Liver (tissue), 8 donors: ENCODE measurements at regions not wholly inside any gene's neighbourhood (a gene's known extent, or its start where the extent isn't known, plus 50 kb on each side); places are given as distances from the start of the nearest gene placed in this dataset.

Experiments used
- DNase-seq: peaks from one replicate; pipeline ENCODE4 v3.0.0-alpha.2; 2017; ENCODE audit warnings: low spot score
- H3K27ac ChIP-seq, 2 donors: one replicate each; pipeline ENCODE4 v1.7.0; 2013; ENCODE audit warnings: inconsistent platforms in 2 of 2, low read length in 2 of 2, control low read depth in 1 of 2, low read depth in 1 of 2, mild to moderate bottlenecking in 1 of 2
- H3K27me3 ChIP-seq, 4 donors: one replicate each; pipeline versions ENCODE4 v1.6.1 to v1.7.0; 2013; ENCODE audit warnings: low read length in 3 of 4, inconsistent platforms in 1 of 4, mild to moderate bottlenecking in 1 of 4, moderate library complexity in 1 of 4; ENCODE audit not compliant: control insufficient read depth in 4 of 4, insufficient read depth in 4 of 4
- H3K36me3 ChIP-seq, 4 donors: one replicate each; pipeline versions ENCODE4 v1.6.1 to v1.7.0; 2013; ENCODE audit warnings: low read length in 3 of 4, mild to moderate bottlenecking in 3 of 4, low read depth in 1 of 4, moderate library complexity in 1 of 4; ENCODE audit not compliant: control insufficient read depth in 4 of 4, insufficient read depth in 3 of 4
- H3K4me1 ChIP-seq, 4 donors: one replicate each; pipeline versions ENCODE4 v1.6.1 to v1.7.0; 2013; ENCODE audit warnings: low read length in 3 of 4, mild to moderate bottlenecking in 3 of 4, moderate library complexity in 1 of 4; ENCODE audit not compliant: control insufficient read depth in 4 of 4, insufficient read depth in 4 of 4
- H3K4me3 ChIP-seq, 3 donors: one replicate each; pipeline versions ENCODE4 v1.6.1 to v1.7.0; 2013; ENCODE audit warnings: low read length in 3 of 3, control low read depth in 1 of 3, low read depth in 1 of 3, mild to moderate bottlenecking in 1 of 3
- H3K9ac ChIP-seq, 2 donors: one replicate each; pipeline ENCODE4 v1.7.0; 2013; ENCODE audit warnings: low read length in 2 of 2, mild to moderate bottlenecking in 2 of 2, moderate library complexity in 2 of 2, control low read depth in 1 of 2, low read depth in 1 of 2
- H3K9me3 ChIP-seq, 4 donors: one replicate each; pipeline versions ENCODE4 v1.6.1 to v1.7.0; 2013; ENCODE audit warnings: low read length in 3 of 4; ENCODE audit not compliant: control insufficient read depth in 4 of 4
- ATF3 ChIP-seq: IDR thresholded peaks from 2 replicates; pipeline ENCODE4 v1.6.1; 2016; ENCODE audit warnings: antibody characterized with exemption
- CTCF ChIP-seq: fragments of 150-350 bp; IDR thresholded peaks from 2 replicates; pipeline ENCODE4 v1.5.1; 2017; ENCODE audit warnings: improper control_type of control experiment, low read depth, low read length; ENCODE audit not compliant: missing input control
- EGR1 ChIP-seq, 2 donors: IDR thresholded peaks; 2 replicates each; pipeline ENCODE4 v1.6.1; 2016 to 2018; ENCODE audit warnings: antibody characterized with exemption in 2 of 2, low read depth in 2 of 2
- FOXA1 ChIP-seq: IDR thresholded peaks from 2 replicates; pipeline ENCODE4 v1.6.1; 2016; ENCODE audit warnings: antibody characterized with exemption
- FOXA2 ChIP-seq: IDR thresholded peaks from 2 replicates; pipeline ENCODE4 v1.6.1; 2016; ENCODE audit warnings: antibody characterized with exemption
- GABPA ChIP-seq, 2 donors: IDR thresholded peaks in 1 of 2; conservative IDR thresholded peaks in 1 of 2; 2 replicates each; pipeline ENCODE4 v1.6.1; 2016; ENCODE audit warnings: antibody characterized with exemption in 2 of 2, mild to moderate bottlenecking in 1 of 2, moderate library complexity in 1 of 2
- JUND ChIP-seq, 2 donors: IDR thresholded peaks; 2 replicates each; pipeline ENCODE4 v1.6.1; 2016; ENCODE audit warnings: antibody characterized with exemption in 2 of 2
- MAX ChIP-seq: IDR thresholded peaks from 2 replicates; pipeline ENCODE4 v1.6.1; 2016; ENCODE audit warnings: antibody characterized with exemption
- NR2F2 ChIP-seq: IDR thresholded peaks from 2 replicates; pipeline ENCODE4 v1.6.1; 2016; ENCODE audit warnings: antibody characterized with exemption
- RAD21 ChIP-seq, 2 donors: IDR thresholded peaks; 2 replicates each; pipeline ENCODE4 v1.6.1; 2016; ENCODE audit warnings: antibody characterized with exemption in 2 of 2, mild to moderate bottlenecking in 2 of 2
- REST ChIP-seq: IDR thresholded peaks from 2 replicates; pipeline ENCODE4 v1.6.1; 2016; ENCODE audit warnings: antibody characterized with exemption, mild to moderate bottlenecking
- RXRA ChIP-seq, 2 donors: IDR thresholded peaks; 2 replicates each; pipeline ENCODE4 v1.6.1; 2017 to 2018; ENCODE audit warnings: antibody characterized with exemption in 2 of 2, mild to moderate bottlenecking in 1 of 2
- SP1 ChIP-seq: IDR thresholded peaks from 2 replicates; pipeline ENCODE4 v1.6.1; 2018; ENCODE audit warnings: antibody characterized with exemption, mild to moderate bottlenecking
- TAF1 ChIP-seq: conservative IDR thresholded peaks from 2 replicates; pipeline ENCODE4 v1.6.1; 2016; ENCODE audit warnings: antibody characterized with exemption, mild to moderate bottlenecking
- YY1 ChIP-seq: IDR thresholded peaks from 2 replicates; pipeline ENCODE4 v1.6.1; 2016; ENCODE audit warnings: antibody characterized with exemption, mild to moderate bottlenecking
- ZBTB33 ChIP-seq: IDR thresholded peaks from 2 replicates; pipeline ENCODE4 v1.6.1; 2016; ENCODE audit warnings: antibody characterized with exemption
- WGBS: extraction: QIAGEN DNeasy Blood & Tissue Kit; methylation state at CpG from one replicate; pipeline ENCODE4 v1.1.7; 2013; 5-methylcytosine and 5-hydroxymethylcytosine counted together
- donor health status: healthy.
- donor health status: healthy.
- donor health status: healthy.
- donor health status: healthy.
- donor health status: healthy.

- Histone ChIP-seq H3K9ac (no peak overlapping the region), H3K27me3 (no peaks in the 10 kb centered on the region), H3K4me3 (no peak overlapping the region), H3K27ac (no peak overlapping the region), H3K36me3 (no peaks in the 10 kb centered on the region), H3K9me3 (no peaks in the 10 kb centered on the region), H3K4me1 (no peaks in the 10 kb centered on the region)
- 93% methylated on average over 2 of the region's 2 CpGs for WGBS
- DNase-seq: no peak
- TF ChIP-seq ATF3: no peak
- no peak for TF ChIP-seq CTCF
- no peak for TF ChIP-seq MAX
- no peak for TF ChIP-seq FOXA1
- no peak for TF ChIP-seq FOXA2
- no peak for TF ChIP-seq GABPA (IDR thresholded peaks at IDR 0.05 in 1 of 2, conservative IDR thresholded peaks at IDR 0.05 in 1 of 2)
- TF ChIP-seq YY1: no peak
- TF ChIP-seq TAF1: no peak
- TF ChIP-seq NR2F2: no peak
- TF ChIP-seq JUND (IDR thresholded peaks at IDR 0.05): no peak
- no peak for TF ChIP-seq RAD21 (IDR thresholded peaks at IDR 0.05)
- TF ChIP-seq EGR1 (IDR thresholded peaks at IDR 0.05; ENCODE audit: low read depth in 2 of 2): no peak
- no peak for TF ChIP-seq ZBTB33
- TF ChIP-seq RXRA (IDR thresholded peaks at IDR 0.05): no peak
Observed at GRCh38 chr14:85123755-85124154, 406.2 kb upstream of the FLRT2 start.

GRCh38 chr14:85124631-85125290 is 405.2 kb upstream of the FLRT2 start:
- H3K4me3 ChIP-seq: no peak overlapping the region
- no peak for TF ChIP-seq EGR1 (IDR thresholded peaks at IDR 0.05; ENCODE audit: low read depth in 2 of 2)
- TF ChIP-seq YY1: no peak
- no peak for TF ChIP-seq REST
- TF ChIP-seq SP1: no peak
- no peak for TF ChIP-seq ATF3
- no peak for TF ChIP-seq RAD21 (IDR thresholded peaks at IDR 0.05)
- no peaks in the 10 kb centered on the region for H3K9me3 ChIP-seq
- peaks cover 0 to 3% (median 0%) of the 10 kb centered on the region in 4 donors for H3K4me1 ChIP-seq
- no peak for DNase-seq
- no peak overlapping the region for H3K27ac ChIP-seq
- H3K9ac ChIP-seq: no peak overlapping the region
- no peaks in the 10 kb centered on the region for H3K27me3 ChIP-seq
- 97% methylated on average over 3 of the region's 3 CpGs for WGBS
- no peaks in the 10 kb centered on the region for H3K36me3 ChIP-seq
